Trophoblast cell (in vitro differentiated cells and primary cell): ENCODE measurements at regions not wholly inside any gene's neighbourhood (a gene's known extent, or its start where the extent isn't known, plus 50 kb on each side); places are given as distances from the start of the nearest gene placed in this dataset.
A peak's percentile ranks its signal among the peaks of the same experiment; 100 is the strongest.

Experiments used
- DNase-seq, 2 donors: peaks; one replicate each; pipeline ENCODE4 v3.0.0-alpha.2; 2016
- H2AFZ ChIP-seq: 2 replicates; pipeline ENCODE4 v1.6.1; 2013; ENCODE audit warnings: low read length, moderate library complexity, mild to moderate bottlenecking; ENCODE audit not compliant: insufficient read depth, poor library complexity
- H2AK5ac ChIP-seq: 2 replicates; pipeline ENCODE4 v1.6.1; 2013; ENCODE audit warnings: mild to moderate bottlenecking, low read length
- H2BK120ac ChIP-seq: 2 replicates; pipeline ENCODE4 v1.6.1; 2013; ENCODE audit warnings: low read length, mild to moderate bottlenecking, moderate library complexity; ENCODE audit not compliant: insufficient read depth, poor library complexity
- H2BK12ac ChIP-seq: 2 replicates; pipeline ENCODE4 v1.6.1; 2013; ENCODE audit warnings: mild to moderate bottlenecking, low read length, moderate library complexity
- H2BK5ac ChIP-seq: 2 replicates; pipeline ENCODE4 v1.6.1; 2013; ENCODE audit warnings: low read length, low read depth, moderate library complexity, mild to moderate bottlenecking; ENCODE audit not compliant: poor library complexity
- H3K14ac ChIP-seq: 2 replicates; pipeline ENCODE4 v1.6.1; 2013; ENCODE audit warnings: mild to moderate bottlenecking, low read length
- H3K18ac ChIP-seq: 2 replicates; pipeline ENCODE4 v1.6.1; 2013; ENCODE audit warnings: mild to moderate bottlenecking, low read length
- H3K23ac ChIP-seq: 2 replicates; pipeline ENCODE4 v1.6.1; 2013; ENCODE audit warnings: low read length
- H3K27ac ChIP-seq: 2 replicates; pipeline ENCODE4 v1.5.1; 2013; ENCODE audit warnings: low read depth, mild to moderate bottlenecking, inconsistent platforms, low read length, moderate library complexity
- H3K27me3 ChIP-seq: 2 replicates; pipeline ENCODE4 v1.6.1; 2013; ENCODE audit warnings: inconsistent platforms, mild to moderate bottlenecking, low read length, moderate library complexity; ENCODE audit not compliant: insufficient read depth
- H3K36me3 ChIP-seq, 2 experiments: 1 replicate in 1 of 2; 2 replicates in 1 of 2; pipeline ENCODE4 v1.6.1; 2013; ENCODE audit warnings: low read length in 2 of 2, mild to moderate bottlenecking in 2 of 2, moderate library complexity in 1 of 2; ENCODE audit not compliant: insufficient read depth in 2 of 2, control insufficient read depth in 1 of 2
- H3K4ac ChIP-seq: 2 replicates; pipeline ENCODE4 v1.6.1; 2013; ENCODE audit warnings: low read depth, mild to moderate bottlenecking, low read length, moderate library complexity
- H3K4me1 ChIP-seq, 2 experiments: 1 replicate in 1 of 2; 2 replicates in 1 of 2; pipeline ENCODE4 v1.6.1; 2013; ENCODE audit warnings: low read length in 2 of 2, mild to moderate bottlenecking in 2 of 2, moderate library complexity in 1 of 2; ENCODE audit not compliant: insufficient read depth in 2 of 2, control insufficient read depth in 1 of 2
- H3K4me2 ChIP-seq: 2 replicates; pipeline ENCODE4 v1.6.1; 2013; ENCODE audit warnings: inconsistent platforms, mild to moderate bottlenecking, low read length, moderate library complexity
- H3K4me3 ChIP-seq: 2 replicates; pipeline ENCODE4 v1.5.1; 2013; ENCODE audit warnings: mild to moderate bottlenecking, low read depth, low read length, inconsistent platforms
- H3K79me1 ChIP-seq: one replicate; pipeline ENCODE4 v1.6.1; 2013; ENCODE audit warnings: low read length
- H3K79me2 ChIP-seq: 2 replicates; pipeline ENCODE4 v1.6.1; 2013; ENCODE audit warnings: low read length, mild to moderate bottlenecking; ENCODE audit not compliant: control insufficient read depth, insufficient read depth, poor library complexity
- H3K9ac ChIP-seq: 2 replicates; pipeline ENCODE4 v1.6.1; 2013; ENCODE audit warnings: mild to moderate bottlenecking, low read length
- H3K9me3 ChIP-seq: 2 replicates; pipeline ENCODE4 v1.6.1; 2013; ENCODE audit warnings: low read depth, mild to moderate bottlenecking, control low read depth, inconsistent platforms, low read length; ENCODE audit not compliant: insufficient read depth
- H4K12ac ChIP-seq: 2 replicates; pipeline ENCODE4 v1.6.1; 2013; ENCODE audit warnings: low read depth, mild to moderate bottlenecking, low read length, moderate library complexity
- H4K8ac ChIP-seq: 2 replicates; pipeline ENCODE4 v1.6.1; 2013; ENCODE audit warnings: low read depth, mild to moderate bottlenecking, low read length, moderate library complexity
- H4K91ac ChIP-seq: one replicate; pipeline ENCODE4 v1.6.1; 2013; ENCODE audit warnings: low read depth, mild to moderate bottlenecking, low read length, moderate library complexity
- WGBS: extraction: QIAGEN DNeasy Blood & Tissue Kit; methylation state at CpG from one replicate; pipeline ENCODE4 v1.1.7; 2013; ENCODE audit warnings: missing lambda C conversion rate; ENCODE audit not compliant: insufficient read length, insufficient coverage; ENCODE audit errors: extremely low coverage; 5-methylcytosine and 5-hydroxymethylcytosine counted together

GRCh38 chr6:167402195-167402686 is 77.4 kb downstream of the TTLL2 start:
- H3K9ac ChIP-seq, result no peak overlapping the region
- no peaks in the 10 kb centered on the region for H3K27me3 ChIP-seq
- H3K9me3 ChIP-seq, result no peaks in the 10 kb centered on the region
- no peak overlapping the region for H2AFZ ChIP-seq
- no CpG with 5 or more reads among the region's 16 CpGs for WGBS
- no peak overlapping the region for H4K91ac ChIP-seq
- peak overlapping the region; percentile 31 for H3K14ac ChIP-seq
- no peaks in the 10 kb centered on the region for H3K36me3 ChIP-seq
- no peak overlapping the region for H2BK5ac ChIP-seq
- H4K8ac ChIP-seq, result no peak overlapping the region
- H3K4me1 ChIP-seq, result peaks cover 6 to 9% of the 10 kb centered on the region in 2 experiments
- H2AK5ac ChIP-seq, result no peak overlapping the region
- no peak for DNase-seq
- H3K4ac ChIP-seq, result no peak overlapping the region
- H3K79me2 ChIP-seq, result no peaks in the 10 kb centered on the region
- no peak overlapping the region for H3K4me3 ChIP-seq
- H2BK120ac ChIP-seq, result no peak overlapping the region
- H3K27ac ChIP-seq, result no peak overlapping the region
- no peak overlapping the region for H3K18ac ChIP-seq
- H3K4me2 ChIP-seq, result no peak overlapping the region
- H3K79me1 ChIP-seq, result no peaks in the 10 kb centered on the region
- no peak overlapping the region for H2BK12ac ChIP-seq
- no peak overlapping the region for H3K23ac ChIP-seq
- H4K12ac ChIP-seq, result no peak overlapping the region

- no CpG with 5 or more reads among the region's 4 CpGs for WGBS
- Histone ChIP-seq H3K14ac (no peak overlapping the region), H4K8ac (no peak overlapping the region), H2BK5ac (no peak overlapping the region), H3K27ac (no peak overlapping the region), H3K27me3 (no peaks in the 10 kb centered on the region), H2AK5ac (no peak overlapping the region), H2AFZ (no peak overlapping the region), H3K79me2 (no peaks in the 10 kb centered on the region), H3K9me3 (no peaks in the 10 kb centered on the region), H3K23ac (no peak overlapping the region), H3K18ac (no peak overlapping the region), H4K12ac (no peak overlapping the region), H3K4me3 (no peak overlapping the region), H3K4me2 (no peak overlapping the region), H3K4me1 (peaks cover 6 to 9% of the 10 kb centered on the region in 2 experiments), H4K91ac (no peak overlapping the region), H3K9ac (no peak overlapping the region), H3K4ac (no peak overlapping the region), H3K36me3 (no peaks in the 10 kb centered on the region), H2BK12ac (no peak overlapping the region), H2BK120ac (no peak overlapping the region), H3K79me1 (no peaks in the 10 kb centered on the region)
- no peak for DNase-seq
Observed at GRCh38 chr6:167403427-167403826, 78.5 kb downstream of the TTLL2 start.

- H3K14ac ChIP-seq, result no peak overlapping the region
- no peak for DNase-seq
- no peak overlapping the region for H3K27ac ChIP-seq
- no peak overlapping the region for H3K4me2 ChIP-seq
- no peak overlapping the region for H2AFZ ChIP-seq
- H3K18ac ChIP-seq, result no peak overlapping the region
- H2BK12ac ChIP-seq, result no peak overlapping the region
- H4K91ac ChIP-seq, result no peak overlapping the region
- H2AK5ac ChIP-seq, result no peak overlapping the region
- H3K79me1 ChIP-seq, result no peaks in the 10 kb centered on the region
- no peak overlapping the region for H4K8ac ChIP-seq
- no peak overlapping the region for H2BK5ac ChIP-seq
- H3K9me3 ChIP-seq, result no peaks in the 10 kb centered on the region
- H3K4me1 ChIP-seq, result peaks cover 6 to 9% of the 10 kb centered on the region in 2 experiments
- no peak overlapping the region for H2BK120ac ChIP-seq
- no peak overlapping the region for H4K12ac ChIP-seq
- WGBS, result no CpG with 5 or more reads among the region's 17 CpGs
- H3K79me2 ChIP-seq, result no peaks in the 10 kb centered on the region
- H3K23ac ChIP-seq, result no peak overlapping the region
- no peak overlapping the region for H3K4me3 ChIP-seq
- no peak overlapping the region for H3K9ac ChIP-seq
- no peaks in the 10 kb centered on the region for H3K36me3 ChIP-seq
- no peak overlapping the region for H3K4ac ChIP-seq
- H3K27me3 ChIP-seq, result no peaks in the 10 kb centered on the region
Observed at GRCh38 chr6:167404385-167405049, 79.6 kb downstream of the TTLL2 start.

- H2AFZ ChIP-seq, result no peak overlapping the region
- H3K27me3 ChIP-seq, result no peaks in the 10 kb centered on the region
- peaks cover 6 to 9% of the 10 kb centered on the region in 2 experiments for H3K4me1 ChIP-seq
- H2BK5ac ChIP-seq, result no peak overlapping the region
- no peak overlapping the region for H3K4me3 ChIP-seq
- no CpG with 5 or more reads among the region's 14 CpGs for WGBS
- H4K12ac ChIP-seq, result no peak overlapping the region
- no peak overlapping the region for H3K4ac ChIP-seq
- H4K91ac ChIP-seq, result no peak overlapping the region
- no peak overlapping the region for H3K18ac ChIP-seq
- H2BK120ac ChIP-seq, result no peak overlapping the region
- H3K79me2 ChIP-seq, result no peaks in the 10 kb centered on the region
- no peaks in the 10 kb centered on the region for H3K9me3 ChIP-seq
- H3K23ac ChIP-seq, result no peak overlapping the region
- DNase-seq, result no peak
- no peak overlapping the region for H4K8ac ChIP-seq
- H3K14ac ChIP-seq, result no peak overlapping the region
- no peak overlapping the region for H2AK5ac ChIP-seq
- H2BK12ac ChIP-seq, result no peak overlapping the region
- H3K36me3 ChIP-seq, result no peaks in the 10 kb centered on the region
- H3K27ac ChIP-seq, result no peak overlapping the region
- H3K9ac ChIP-seq, result no peak overlapping the region
- no peak overlapping the region for H3K4me2 ChIP-seq
- H3K79me1 ChIP-seq, result no peaks in the 10 kb centered on the region
Observed at GRCh38 chr6:167405778-167406532, 81.1 kb downstream of the TTLL2 start.
